ENCODE measurements at regions not wholly inside any gene's neighbourhood (a gene's known extent, or its start where the extent isn't known, plus 50 kb on each side); places are given as distances from the start of the nearest gene placed in this dataset.

GRCh38 chr12:107929436-107929835, 154.9 kb downstream of the ASCL4 start:
- no peak for TF ChIP-seq CTCF (IDR thresholded peaks at IDR 0.05)
- Histone ChIP-seq H3K27ac (no peak overlapping the region), H3K36me3 (no peaks in the 10 kb centered on the region), H3K9me3 (no peaks in the 10 kb centered on the region), H3K4me3 (ENCODE audit: low read depth in 1 of 2, low read length in 1 of 2) (no peak overlapping the region), H3K4me1 (ENCODE audit: control insufficient read depth in 1 of 2, insufficient read depth in 1 of 2, low read depth in 1 of 2, low read length in 1 of 2) (no peaks in the 10 kb centered on the region), H3K27me3 (peaks cover 42% of the 10 kb centered on the region)

- H3K4me1 ChIP-seq (ENCODE audit: control insufficient read depth in 1 of 2, insufficient read depth in 1 of 2, low read depth in 1 of 2, low read length in 1 of 2): no peaks in the 10 kb centered on the region
- H3K4me3 ChIP-seq (ENCODE audit: low read depth in 1 of 2, low read length in 1 of 2): no peak overlapping the region
- H3K36me3 ChIP-seq: no peaks in the 10 kb centered on the region
- H3K27ac ChIP-seq: no peak overlapping the region
- H3K9me3 ChIP-seq: no peaks in the 10 kb centered on the region
- no peak for TF ChIP-seq CTCF (IDR thresholded peaks at IDR 0.05)
- peaks cover 54% of the 10 kb centered on the region for H3K27me3 ChIP-seq
Measured at GRCh38 chr12:107931761-107932160, 157.3 kb downstream of the ASCL4 start.

GRCh38 chr12:107938446-107938845, 163.9 kb downstream of the ASCL4 start:
- H3K4me1 ChIP-seq (ENCODE audit: control insufficient read depth in 1 of 2, insufficient read depth in 1 of 2, low read depth in 1 of 2, low read length in 1 of 2): no peaks in the 10 kb centered on the region
- peaks cover 29% of the 10 kb centered on the region for H3K27me3 ChIP-seq
- no peaks in the 10 kb centered on the region for H3K36me3 ChIP-seq
- no peak overlapping the region for H3K27ac ChIP-seq
- no peak overlapping the region for H3K4me3 ChIP-seq (ENCODE audit: low read depth in 1 of 2, low read length in 1 of 2)
- no peak for TF ChIP-seq CTCF (IDR thresholded peaks at IDR 0.05)
- H3K9me3 ChIP-seq: no peaks in the 10 kb centered on the region

GRCh38 chr12:107948391-107948945, 174.0 kb downstream of the ASCL4 start:
- no peaks in the 10 kb centered on the region for H3K36me3 ChIP-seq
- H3K27ac ChIP-seq: no peak overlapping the region
- TF ChIP-seq CTCF (IDR thresholded peaks at IDR 0.05): no peak
- H3K4me3 ChIP-seq (ENCODE audit: low read depth in 1 of 2, low read length in 1 of 2): no peak overlapping the region
- no peaks in the 10 kb centered on the region for H3K9me3 ChIP-seq
- peaks cover 8% of the 10 kb centered on the region for H3K27me3 ChIP-seq
- no peaks in the 10 kb centered on the region for H3K4me1 ChIP-seq (ENCODE audit: control insufficient read depth in 1 of 2, insufficient read depth in 1 of 2, low read depth in 1 of 2, low read length in 1 of 2)

GRCh38 chr12:107951024-107951423, 176.5 kb downstream of the ASCL4 start:
- no peaks in the 10 kb centered on the region for H3K4me1 ChIP-seq (ENCODE audit: control insufficient read depth in 1 of 2, insufficient read depth in 1 of 2, low read depth in 1 of 2, low read length in 1 of 2)
- no peak overlapping the region for H3K4me3 ChIP-seq (ENCODE audit: low read depth in 1 of 2, low read length in 1 of 2)
- no peak for TF ChIP-seq CTCF (IDR thresholded peaks at IDR 0.05)
- peaks cover 8% of the 10 kb centered on the region for H3K27me3 ChIP-seq
- no peak overlapping the region for H3K27ac ChIP-seq
- no peaks in the 10 kb centered on the region for H3K36me3 ChIP-seq
- H3K9me3 ChIP-seq: no peaks in the 10 kb centered on the region
